ENCODE measurements at regions not wholly inside any gene's neighbourhood (a gene's known extent, or its start where the extent isn't known, plus 50 kb on each side); places are given as distances from the start of the nearest gene placed in this dataset.

DNA sequence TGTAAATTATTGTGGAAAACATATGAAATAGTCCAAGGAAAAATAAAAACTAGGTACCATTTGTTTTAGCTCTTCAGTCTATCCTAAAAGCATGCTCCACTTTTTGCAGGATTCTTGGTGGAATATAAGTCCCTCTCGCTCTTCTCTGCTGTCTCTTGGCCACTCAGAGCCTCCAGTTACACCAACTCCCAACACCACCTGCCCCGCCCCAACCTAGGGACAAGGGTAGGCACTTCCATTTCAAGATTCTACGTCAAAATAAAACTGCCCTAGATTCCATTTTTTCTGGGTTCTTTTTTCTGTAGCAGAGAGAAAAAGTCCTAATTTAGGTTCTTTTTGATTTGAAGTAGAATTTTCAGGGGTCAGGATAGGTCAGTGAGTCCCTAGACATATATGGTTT is 1036.2 kb upstream of the POU3F3 start:
- TF ChIP-seq, protein P1, sequence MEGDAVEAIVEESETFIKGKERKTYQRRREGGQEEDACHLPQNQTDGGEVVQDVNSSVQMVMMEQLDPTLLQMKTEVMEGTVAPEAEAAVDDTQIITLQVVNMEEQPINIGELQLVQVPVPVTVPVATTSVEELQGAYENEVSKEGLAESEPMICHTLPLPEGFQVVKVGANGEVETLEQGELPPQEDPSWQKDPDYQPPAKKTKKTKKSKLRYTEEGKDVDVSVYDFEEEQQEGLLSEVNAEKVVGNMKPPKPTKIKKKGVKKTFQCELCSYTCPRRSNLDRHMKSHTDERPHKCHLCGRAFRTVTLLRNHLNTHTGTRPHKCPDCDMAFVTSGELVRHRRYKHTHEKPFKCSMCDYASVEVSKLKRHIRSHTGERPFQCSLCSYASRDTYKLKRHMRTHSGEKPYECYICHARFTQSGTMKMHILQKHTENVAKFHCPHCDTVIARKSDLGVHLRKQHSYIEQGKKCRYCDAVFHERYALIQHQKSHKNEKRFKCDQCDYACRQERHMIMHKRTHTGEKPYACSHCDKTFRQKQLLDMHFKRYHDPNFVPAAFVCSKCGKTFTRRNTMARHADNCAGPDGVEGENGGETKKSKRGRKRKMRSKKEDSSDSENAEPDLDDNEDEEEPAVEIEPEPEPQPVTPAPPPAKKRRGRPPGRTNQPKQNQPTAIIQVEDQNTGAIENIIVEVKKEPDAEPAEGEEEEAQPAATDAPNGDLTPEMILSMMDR (IDR thresholded peaks at IDR 0.05) = no peak
- no peak for TF ChIP-seq POLR2A (IDR thresholded peaks at IDR 0.05)
